Small intestine (tissue), 7 donors: ENCODE measurements at regions not wholly inside any gene's neighbourhood (a gene's known extent, or its start where the extent isn't known, plus 50 kb on each side); places are given as distances from the start of the nearest gene placed in this dataset.
"Not testable (repeated sequence)": the region's sequence is repeated elsewhere in the genome, so short reads cannot be mapped to it uniquely, and the experiment has no call there.

Experiments
- DNase-seq, 2 donors: peaks; one replicate each; pipeline versions ENCODE4 v3.0.0 to v3.0.0-alpha.2; 2013
- FAIRE-seq: peaks from 2 replicates; lab custom pipeline; 2012; peaks lifted over from hg19 to GRCh38; lab: Jason Lieb, UNC
- H3K27ac ChIP-seq, 3 donors: one replicate each; pipeline ENCODE4 v1.5.1; 2013; ENCODE audit warnings: low read length in 2 of 3, mild to moderate bottlenecking in 2 of 3, control low read depth in 1 of 3, inconsistent platforms in 1 of 3, low read depth in 1 of 3, moderate library complexity in 1 of 3
- H3K27me3 ChIP-seq, 3 donors: one replicate each; pipeline ENCODE4 v1.6.1; 2013; ENCODE audit warnings: low read length in 3 of 3, inconsistent platforms in 1 of 3; ENCODE audit not compliant: control insufficient read depth in 3 of 3, insufficient read depth in 3 of 3
- H3K36me3 ChIP-seq, 3 donors: one replicate each; pipeline ENCODE4 v1.6.1; 2013; ENCODE audit warnings: low read length in 3 of 3, inconsistent platforms in 1 of 3, low read depth in 1 of 3, mild to moderate bottlenecking in 1 of 3, moderate library complexity in 1 of 3; ENCODE audit not compliant: control insufficient read depth in 3 of 3, insufficient read depth in 2 of 3
- H3K4me1 ChIP-seq, 3 donors: one replicate each; pipeline ENCODE4 v1.6.1; 2013; ENCODE audit warnings: low read length in 2 of 3, inconsistent platforms in 1 of 3, low read depth in 1 of 3, mild to moderate bottlenecking in 1 of 3, moderate library complexity in 1 of 3; ENCODE audit not compliant: control insufficient read depth in 3 of 3, insufficient read depth in 2 of 3
- H3K4me3 ChIP-seq, 3 donors: one replicate each; pipeline ENCODE4 v1.5.1; 2013; ENCODE audit warnings: low read length in 3 of 3, control low read depth in 1 of 3, inconsistent platforms in 1 of 3, low read depth in 1 of 3, mild to moderate bottlenecking in 1 of 3, moderate library complexity in 1 of 3
- H3K9me3 ChIP-seq, 2 donors: one replicate each; pipeline ENCODE4 v1.6.1; 2013; ENCODE audit warnings: low read depth in 1 of 2, low read length in 1 of 2; ENCODE audit not compliant: control insufficient read depth in 2 of 2, insufficient read depth in 1 of 2
- WGBS, 3 donors: extraction: QIAGEN DNeasy Blood & Tissue Kit; methylation state at CpG; one replicate each; pipeline ENCODE4 v1.1.7; 2013; 5-methylcytosine and 5-hydroxymethylcytosine counted together
- donor health status: healthy with polysubstance abuse.
- donor health status: control.
- donor health status: control.
- donor health status: Bipolar disorder and iron deficiency.
- donor health status: healthy.

DNA sequence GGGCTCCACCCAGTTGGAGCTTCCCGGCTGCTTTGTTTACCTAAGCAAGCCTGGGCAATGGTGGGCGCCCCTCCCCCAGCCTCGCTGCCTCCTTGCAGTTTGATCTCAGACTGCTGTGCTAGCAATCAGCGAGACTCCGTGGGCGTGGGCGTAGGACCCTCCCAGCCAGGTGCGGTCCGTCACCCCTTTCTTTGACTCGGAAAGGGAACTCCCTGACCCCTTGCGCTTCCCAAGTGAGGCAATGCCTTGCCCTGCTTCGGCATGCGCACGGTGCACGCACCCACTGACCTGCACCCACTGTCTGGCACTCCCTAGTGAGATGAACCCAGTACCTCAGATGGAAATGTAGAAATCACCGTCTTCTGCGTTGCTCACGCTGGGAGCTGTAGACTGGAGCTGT lies 254.4 kb upstream of the NMUR2 start:
- H3K4me3 ChIP-seq, H3K27ac ChIP-seq, H3K9me3 ChIP-seq, FAIRE-seq, DNase-seq, H3K27me3 ChIP-seq, H3K4me1 ChIP-seq, H3K36me3 ChIP-seq: not testable (repeated sequence)
- WGBS, 3 donors: 64 to 72% (median 72%) methylated on average over 16 to 18 of the region's 18 CpGs

GRCh38 chr5:152673601-152674000 lies 268.5 kb upstream of the NMUR2 start:
- no peak overlapping the region for H3K27ac ChIP-seq
- no peaks in the 10 kb centered on the region for H3K9me3 ChIP-seq
- H3K27me3 ChIP-seq: no peaks in the 10 kb centered on the region
- no peaks in the 10 kb centered on the region for H3K4me1 ChIP-seq
- H3K36me3 ChIP-seq: no peaks in the 10 kb centered on the region
- no peak for DNase-seq
- no peak for FAIRE-seq
- WGBS, 3 donors: 42 to 68% (median 45%) methylated on average over 1 of the region's 1 CpG
- no peak overlapping the region for H3K4me3 ChIP-seq

DNA sequence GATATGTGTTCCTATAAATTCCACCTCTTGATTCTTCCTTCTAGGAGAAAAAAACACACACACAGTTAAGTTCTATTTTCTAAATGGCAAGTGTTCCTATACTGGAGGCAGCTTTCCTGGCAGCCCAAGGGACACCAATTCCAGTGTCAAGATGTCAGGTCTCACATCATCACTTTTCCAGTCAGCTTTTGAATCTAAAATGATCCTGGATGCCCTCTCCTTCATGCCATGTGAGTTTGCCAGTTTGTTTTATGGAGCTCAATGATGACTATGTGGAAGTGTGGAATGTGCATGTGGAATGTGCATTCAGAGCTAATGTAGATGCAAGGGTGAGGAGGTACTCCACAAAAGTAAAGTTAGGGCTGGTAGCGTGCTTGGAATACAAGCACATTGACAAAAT lies 269.3 kb upstream of the NMUR2 start:
- DNase-seq (no peak), FAIRE-seq (no peak)
- no peak overlapping the region for H3K4me3 ChIP-seq
- no peak overlapping the region for H3K27ac ChIP-seq
- WGBS, 3 donors: 95 to 100% (median 96%) methylated on average over 1 of the region's 1 CpG
- H3K36me3 ChIP-seq: no peaks in the 10 kb centered on the region
- no peaks in the 10 kb centered on the region for H3K9me3 ChIP-seq
- H3K4me1 ChIP-seq: no peaks in the 10 kb centered on the region
- H3K27me3 ChIP-seq: no peaks in the 10 kb centered on the region

GRCh38 chr5:152676196-152676595 lies 271.1 kb upstream of the NMUR2 start:
- Histone ChIP-seq H3K9me3 (no peaks in the 10 kb centered on the region), H3K27ac (no peak overlapping the region), H3K4me3 (no peak overlapping the region), H3K27me3 (no peaks in the 10 kb centered on the region), H3K4me1 (no peaks in the 10 kb centered on the region), H3K36me3 (no peaks in the 10 kb centered on the region)
- DNase-seq (no peak), FAIRE-seq (no peak)
- WGBS, 3 donors: 45 to 51% (median 49%) methylated on average over 5 of the region's 5 CpGs

DNA sequence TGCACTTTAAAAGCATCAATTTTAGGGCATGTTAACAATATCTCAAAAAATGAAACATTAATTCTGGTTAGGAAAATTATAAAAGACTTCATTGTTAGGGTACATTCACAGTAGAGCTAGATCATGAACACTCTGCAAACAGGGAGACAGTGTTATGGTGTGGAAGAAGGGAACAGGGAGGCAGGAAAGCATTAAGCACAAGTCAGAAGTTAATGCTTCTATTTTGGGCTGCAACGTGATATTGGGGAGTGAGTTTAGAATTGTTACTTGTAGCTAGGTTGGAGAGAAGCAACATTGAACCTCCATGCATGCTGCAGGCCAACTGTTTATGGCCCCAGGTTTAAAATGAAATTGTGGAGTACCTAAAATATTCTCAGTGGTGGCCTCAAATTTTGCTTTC lies 278.1 kb upstream of the NMUR2 start:
- DNase-seq (no peak), FAIRE-seq (no peak)
- H3K9me3 ChIP-seq: peaks cover 0 to 3% of the 10 kb centered on the region in 2 donors
- no peaks in the 10 kb centered on the region for H3K27me3 ChIP-seq
- 56 to 75% (median 71%) methylated on average over 1 of the region's 1 CpG for WGBS, 3 donors
- no peaks in the 10 kb centered on the region for H3K36me3 ChIP-seq
- H3K4me1 ChIP-seq: no peaks in the 10 kb centered on the region
- no peak overlapping the region for H3K27ac ChIP-seq
- H3K4me3 ChIP-seq: no peak overlapping the region

- WGBS, 3 donors: 78 to 96% (median 92%) methylated on average over 4 of the region's 4 CpGs
- H3K27ac ChIP-seq: no peak overlapping the region
- peaks cover 0 to 3% of the 10 kb centered on the region in 2 donors for H3K9me3 ChIP-seq
- no peak for FAIRE-seq
- no peak for DNase-seq
- no peaks in the 10 kb centered on the region for H3K27me3 ChIP-seq
- H3K36me3 ChIP-seq: no peaks in the 10 kb centered on the region
- no peaks in the 10 kb centered on the region for H3K4me1 ChIP-seq
- no peak overlapping the region for H3K4me3 ChIP-seq
Measured at GRCh38 chr5:152686931-152687330, 281.9 kb upstream of the NMUR2 start.

DNA sequence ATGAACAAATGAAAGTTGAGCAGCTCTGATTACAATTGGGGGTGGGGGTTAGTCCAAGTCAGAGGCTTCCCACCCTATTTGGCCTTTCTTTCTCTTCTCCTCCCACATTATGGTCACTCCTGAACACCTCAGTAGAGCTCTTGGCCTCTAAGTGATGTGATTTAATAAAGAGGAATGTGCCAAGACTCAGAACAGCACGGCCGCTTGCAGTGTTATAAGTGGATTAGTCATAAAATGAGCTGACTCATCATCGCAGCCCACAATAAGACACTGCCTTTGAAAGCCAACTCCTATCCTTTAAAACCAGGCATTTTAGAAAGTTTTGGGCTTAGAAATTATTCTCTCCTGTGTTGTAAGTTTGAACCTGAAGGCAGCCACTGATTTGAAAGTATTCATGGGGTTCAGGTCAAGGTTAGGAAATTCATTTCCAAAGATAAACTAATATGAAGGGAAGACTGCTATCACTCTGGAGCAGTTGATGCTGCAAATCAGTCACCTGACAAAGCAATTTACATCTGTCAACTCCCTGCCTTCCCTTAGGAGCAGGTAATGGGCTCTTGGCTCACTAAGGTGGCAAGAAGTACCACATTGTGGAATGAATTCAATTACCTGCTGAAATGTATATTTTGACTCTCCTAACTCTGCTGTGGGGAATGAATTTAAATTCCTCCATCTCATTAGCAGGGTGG lies 283.6 kb upstream of the NMUR2 start:
- Histone ChIP-seq H3K27ac (no peak overlapping the region), H3K4me3 (no peak overlapping the region), H3K9me3 (peaks cover 0 to 3% of the 10 kb centered on the region in 2 donors), H3K27me3 (no peaks in the 10 kb centered on the region), H3K36me3 (no peaks in the 10 kb centered on the region), H3K4me1 (no peaks in the 10 kb centered on the region)
- FAIRE-seq: no peak
- DNase-seq: no peak
- 56 to 61% (median 61%) methylated on average over 3 of the region's 3 CpGs for WGBS, 3 donors

GRCh38 chr5:152689250-152689711 lies 284.2 kb upstream of the NMUR2 start:
- Histone ChIP-seq H3K9me3 (peaks cover 0 to 3% of the 10 kb centered on the region in 2 donors), H3K27me3 (no peaks in the 10 kb centered on the region), H3K36me3 (no peaks in the 10 kb centered on the region), H3K4me3 (no peak overlapping the region), H3K4me1 (no peaks in the 10 kb centered on the region), H3K27ac (no peak overlapping the region)
- DNase-seq (no peak), FAIRE-seq (no peak)
- WGBS, 3 donors: 72 to 74% (median 74%) methylated on average over 5 of the region's 5 CpGs

DNA sequence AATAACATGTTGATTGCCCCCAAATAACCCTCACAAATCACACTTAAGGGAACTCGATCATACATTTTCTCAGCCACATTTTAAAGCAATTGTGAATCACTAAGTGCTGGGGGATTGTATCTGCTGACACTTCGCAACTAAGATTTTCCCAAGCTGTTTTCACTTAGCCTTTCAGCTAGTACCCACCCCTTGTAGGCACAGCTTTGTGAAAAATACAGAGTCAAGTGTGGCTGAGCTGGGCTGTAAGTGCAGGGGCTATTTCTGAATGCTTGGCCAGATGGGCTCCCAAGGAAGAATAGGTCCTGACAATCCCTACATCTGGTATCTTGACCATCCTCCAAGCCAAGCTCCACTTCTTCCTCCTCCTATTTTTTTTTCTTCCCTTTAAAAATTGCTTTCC lies 289.2 kb upstream of the NMUR2 start:
- no peak for FAIRE-seq
- WGBS, 3 donors: 38 to 45% (median 39%) methylated on average over 2 of the region's 2 CpGs
- no peak overlapping the region for H3K27ac ChIP-seq
- no peaks in the 10 kb centered on the region for H3K9me3 ChIP-seq
- no peak overlapping the region for H3K4me3 ChIP-seq
- DNase-seq: no peak
- no peaks in the 10 kb centered on the region for H3K4me1 ChIP-seq
- H3K36me3 ChIP-seq: no peaks in the 10 kb centered on the region
- H3K27me3 ChIP-seq: no peaks in the 10 kb centered on the region
